ENCODE measurements at regions not wholly inside any gene's neighbourhood (a gene's known extent, or its start where the extent isn't known, plus 50 kb on each side); places are given as distances from the start of the nearest gene placed in this dataset.
"Not testable (repeated sequence)": the region's sequence is repeated elsewhere in the genome, so short reads cannot be mapped to it uniquely, and the experiment has no call there.

- Histone ChIP-seq H3K27ac (ENCODE audit: low read depth in 1 of 2, low read length in 2 of 2) (no peak overlapping the region), H3K4me1 (ENCODE audit: control insufficient read depth in 1 of 2, insufficient read depth in 2 of 2, low read length in 2 of 2) (no peaks in the 10 kb centered on the region), H3K27me3 (ENCODE audit: control insufficient read depth in 2 of 2, insufficient read depth in 2 of 2, low read length in 2 of 2) (no peaks in the 10 kb centered on the region), H4K20me1 (ENCODE audit: insufficient read depth, low read length) (no peaks in the 10 kb centered on the region), H3K9me3 (replicated peaks in 1 of 2; ENCODE audit: control insufficient read depth in 1 of 2, insufficient read depth in 1 of 2, low read length in 2 of 2) (no peaks in the 10 kb centered on the region), H3K4me2 (replicated peaks; ENCODE audit: extremely low read depth, low read length, poor library complexity, severe bottlenecking) (no peak overlapping the region), H3K4me3 (replicated peaks in 1 of 3; ENCODE audit: low read depth in 2 of 3, low read length in 3 of 3) (no peak overlapping the region), H3K79me2 (ENCODE audit: insufficient read depth, low read length) (no peaks in the 10 kb centered on the region), H3K9ac (ENCODE audit: insufficient read depth, low read length, poor library complexity, severe bottlenecking) (no peak overlapping the region), H3K36me3 (replicated peaks in 1 of 2; ENCODE audit: control insufficient read depth in 1 of 2, insufficient read depth in 2 of 2, low read length in 2 of 2) (no peaks in the 10 kb centered on the region), H2AFZ (ENCODE audit: insufficient read depth, low read depth, low read length, poor library complexity, severe bottlenecking) (no peak overlapping the region)
- TF ChIP-seq, protein P1, sequence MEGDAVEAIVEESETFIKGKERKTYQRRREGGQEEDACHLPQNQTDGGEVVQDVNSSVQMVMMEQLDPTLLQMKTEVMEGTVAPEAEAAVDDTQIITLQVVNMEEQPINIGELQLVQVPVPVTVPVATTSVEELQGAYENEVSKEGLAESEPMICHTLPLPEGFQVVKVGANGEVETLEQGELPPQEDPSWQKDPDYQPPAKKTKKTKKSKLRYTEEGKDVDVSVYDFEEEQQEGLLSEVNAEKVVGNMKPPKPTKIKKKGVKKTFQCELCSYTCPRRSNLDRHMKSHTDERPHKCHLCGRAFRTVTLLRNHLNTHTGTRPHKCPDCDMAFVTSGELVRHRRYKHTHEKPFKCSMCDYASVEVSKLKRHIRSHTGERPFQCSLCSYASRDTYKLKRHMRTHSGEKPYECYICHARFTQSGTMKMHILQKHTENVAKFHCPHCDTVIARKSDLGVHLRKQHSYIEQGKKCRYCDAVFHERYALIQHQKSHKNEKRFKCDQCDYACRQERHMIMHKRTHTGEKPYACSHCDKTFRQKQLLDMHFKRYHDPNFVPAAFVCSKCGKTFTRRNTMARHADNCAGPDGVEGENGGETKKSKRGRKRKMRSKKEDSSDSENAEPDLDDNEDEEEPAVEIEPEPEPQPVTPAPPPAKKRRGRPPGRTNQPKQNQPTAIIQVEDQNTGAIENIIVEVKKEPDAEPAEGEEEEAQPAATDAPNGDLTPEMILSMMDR (IDR thresholded peaks at IDR 0.05) = no peak
- Mint-ChIP-seq H3K4me3 (no peak overlapping the region), H3K27me3 (ENCODE audit: low read depth in 3 of 3) (peaks cover 0 to 7% (median 2%) of the 10 kb centered on the region in 3 donors), H3K4me1 (no peaks in the 10 kb centered on the region), H3K9me3 (peaks cover 0 to 6% (median 2%) of the 10 kb centered on the region in 7 donors), H3K27ac (no peak overlapping the region), H3K36me3 (no peaks in the 10 kb centered on the region)
- DNase-seq = no peak
- intact Hi-C loops (cut with micrococcal nuclease) = no loop called here
- no CpG with 5 or more reads among the region's 4 CpGs for WGBS (ENCODE audit: insufficient coverage)
Observed at GRCh38 chr10:33832124-33832787, 497.8 kb upstream of the NRP1 start.

DNA sequence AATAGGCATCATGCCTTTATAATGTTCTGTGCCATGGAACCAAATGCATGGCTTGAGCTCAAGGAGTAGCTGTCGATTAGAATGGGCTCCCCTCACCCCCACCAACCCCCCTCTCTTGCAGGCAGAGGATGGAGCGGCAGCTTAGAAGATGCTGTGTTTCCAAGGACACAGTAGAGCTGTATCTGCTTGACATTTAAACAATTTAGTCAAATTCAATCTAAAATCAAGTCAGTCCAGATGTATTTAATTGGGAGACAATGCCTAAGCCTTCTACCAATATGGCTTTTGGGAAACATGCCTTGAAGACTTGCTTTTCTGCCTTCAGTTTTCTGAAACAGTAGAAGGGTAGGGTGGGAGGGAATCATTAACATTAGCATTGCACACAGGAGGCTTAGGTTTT, 497.1 kb upstream of the NRP1 start:
- H3K79me2 ChIP-seq (ENCODE audit: insufficient read depth, low read length) = no peaks in the 10 kb centered on the region
- no peak overlapping the region for H3K4me2 ChIP-seq (replicated peaks; ENCODE audit: extremely low read depth, low read length, poor library complexity, severe bottlenecking)
- 80% methylated on average over 1 of the region's 2 CpGs for WGBS (ENCODE audit: insufficient coverage)
- Mint-ChIP-seq H3K36me3 (no peaks in the 10 kb centered on the region), H3K4me3 (no peak overlapping the region), H3K4me1 (no peaks in the 10 kb centered on the region), H3K9me3 (peaks cover 0 to 7% (median 3%) of the 10 kb centered on the region in 7 donors), H3K27ac (no peak overlapping the region), H3K27me3 (ENCODE audit: low read depth in 3 of 3) (peaks cover 0 to 5% (median 2%) of the 10 kb centered on the region in 3 donors)
- no peaks in the 10 kb centered on the region for H3K27me3 ChIP-seq (ENCODE audit: control insufficient read depth in 2 of 2, insufficient read depth in 2 of 2, low read length in 2 of 2)
- H3K9ac ChIP-seq (ENCODE audit: insufficient read depth, low read length, poor library complexity, severe bottlenecking) = no peak overlapping the region
- no peaks in the 10 kb centered on the region for H4K20me1 ChIP-seq (ENCODE audit: insufficient read depth, low read length)
- DNase-seq = no peak
- no peak overlapping the region for H3K4me3 ChIP-seq (replicated peaks in 1 of 3; ENCODE audit: low read depth in 2 of 3, low read length in 3 of 3)
- H3K4me1 ChIP-seq (ENCODE audit: control insufficient read depth in 1 of 2, insufficient read depth in 2 of 2, low read length in 2 of 2) = no peaks in the 10 kb centered on the region
- H3K9me3 ChIP-seq (replicated peaks in 1 of 2; ENCODE audit: control insufficient read depth in 1 of 2, insufficient read depth in 1 of 2, low read length in 2 of 2) = no peaks in the 10 kb centered on the region
- no peak overlapping the region for H2AFZ ChIP-seq (ENCODE audit: insufficient read depth, low read depth, low read length, poor library complexity, severe bottlenecking)
- no peak overlapping the region for H3K27ac ChIP-seq (ENCODE audit: low read depth in 1 of 2, low read length in 2 of 2)
- H3K36me3 ChIP-seq (replicated peaks in 1 of 2; ENCODE audit: control insufficient read depth in 1 of 2, insufficient read depth in 2 of 2, low read length in 2 of 2) = no peaks in the 10 kb centered on the region
- TF ChIP-seq, protein P1 (IDR thresholded peaks at IDR 0.05) = no peak
- intact Hi-C loops (cut with micrococcal nuclease) = no loop called here

GRCh38 chr10:33829899-33830298, 495.4 kb upstream of the NRP1 start:
- H3K9ac ChIP-seq (ENCODE audit: insufficient read depth, low read length, poor library complexity, severe bottlenecking); H3K27me3 Mint-ChIP-seq (ENCODE audit: low read depth in 3 of 3); H3K27ac ChIP-seq (ENCODE audit: low read depth in 1 of 2, low read length in 2 of 2); H2AFZ ChIP-seq (ENCODE audit: insufficient read depth, low read depth, low read length, poor library complexity, severe bottlenecking); H3K36me3 Mint-ChIP-seq; H3K27ac Mint-ChIP-seq; H4K20me1 ChIP-seq (ENCODE audit: insufficient read depth, low read length); H3K4me2 ChIP-seq (replicated peaks; ENCODE audit: extremely low read depth, low read length, poor library complexity, severe bottlenecking); H3K79me2 ChIP-seq (ENCODE audit: insufficient read depth, low read length); H3K9me3 Mint-ChIP-seq; H3K4me3 ChIP-seq (replicated peaks in 1 of 3; ENCODE audit: low read depth in 2 of 3, low read length in 3 of 3); H3K36me3 ChIP-seq (replicated peaks in 1 of 2; ENCODE audit: control insufficient read depth in 1 of 2, insufficient read depth in 2 of 2, low read length in 2 of 2); intact Hi-C loops (cut with micrococcal nuclease); H3K4me1 ChIP-seq (ENCODE audit: control insufficient read depth in 1 of 2, insufficient read depth in 2 of 2, low read length in 2 of 2); H3K4me3 Mint-ChIP-seq; H3K9me3 ChIP-seq (replicated peaks in 1 of 2; ENCODE audit: control insufficient read depth in 1 of 2, insufficient read depth in 1 of 2, low read length in 2 of 2); H3K27me3 ChIP-seq (ENCODE audit: control insufficient read depth in 2 of 2, insufficient read depth in 2 of 2, low read length in 2 of 2); H3K4me1 Mint-ChIP-seq; DNase-seq: not testable (repeated sequence)
- no CpG with 5 or more reads among the region's 3 CpGs for WGBS (ENCODE audit: insufficient coverage)

Measured in CD14-positive monocyte (primary cell).